ENCODE measurements at regions not wholly inside any gene's neighbourhood (a gene's known extent, or its start where the extent isn't known, plus 50 kb on each side); places are given as distances from the start of the nearest gene placed in this dataset.

DNA sequence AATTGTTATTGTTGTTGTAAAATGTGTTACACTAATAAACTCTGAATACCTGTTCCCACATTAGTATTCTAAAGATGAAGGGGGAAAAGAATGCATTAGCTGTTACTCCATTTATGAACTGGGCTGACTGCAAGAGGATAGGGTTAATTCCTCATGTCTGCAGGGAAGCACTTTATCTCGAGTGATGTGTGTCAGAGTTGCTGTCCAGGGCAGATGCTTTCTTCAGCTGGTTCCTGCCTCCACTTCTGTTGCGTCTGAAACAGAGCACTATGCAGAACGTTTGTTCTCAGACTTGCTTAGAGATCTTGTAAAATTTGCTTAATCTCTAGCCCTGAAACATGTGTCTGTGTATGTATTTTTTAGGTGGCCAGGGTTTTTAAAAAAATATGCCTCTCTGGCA, 318.8 kb downstream of the SPRY2 start:
- DNase-seq (ENCODE audit: low spot score) (no peak), ATAC-seq (no peak)
- Mint-ChIP-seq H3K27me3 (ENCODE audit: low read depth) (no peaks in the 10 kb centered on the region), H3K27ac (no peak overlapping the region), H3K4me3 (no peak overlapping the region), H3K36me3 (0 out of 2 replicates have a peak, but pooled peaks cover under 1% of the 10 kb centered on the region), H3K9me3 (peaks cover 2% of the 10 kb centered on the region), H3K4me1 (peaks cover 11% of the 10 kb centered on the region)
- ChIA-PET CTCF (no interaction called here), POLR2A (no interaction called here)
- TF ChIP-seq, protein P1, sequence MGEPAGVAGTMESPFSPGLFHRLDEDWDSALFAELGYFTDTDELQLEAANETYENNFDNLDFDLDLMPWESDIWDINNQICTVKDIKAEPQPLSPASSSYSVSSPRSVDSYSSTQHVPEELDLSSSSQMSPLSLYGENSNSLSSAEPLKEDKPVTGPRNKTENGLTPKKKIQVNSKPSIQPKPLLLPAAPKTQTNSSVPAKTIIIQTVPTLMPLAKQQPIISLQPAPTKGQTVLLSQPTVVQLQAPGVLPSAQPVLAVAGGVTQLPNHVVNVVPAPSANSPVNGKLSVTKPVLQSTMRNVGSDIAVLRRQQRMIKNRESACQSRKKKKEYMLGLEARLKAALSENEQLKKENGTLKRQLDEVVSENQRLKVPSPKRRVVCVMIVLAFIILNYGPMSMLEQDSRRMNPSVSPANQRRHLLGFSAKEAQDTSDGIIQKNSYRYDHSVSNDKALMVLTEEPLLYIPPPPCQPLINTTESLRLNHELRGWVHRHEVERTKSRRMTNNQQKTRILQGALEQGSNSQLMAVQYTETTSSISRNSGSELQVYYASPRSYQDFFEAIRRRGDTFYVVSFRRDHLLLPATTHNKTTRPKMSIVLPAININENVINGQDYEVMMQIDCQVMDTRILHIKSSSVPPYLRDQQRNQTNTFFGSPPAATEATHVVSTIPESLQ (CRISPR knock-in tag; IDR thresholded peaks at IDR 0.05), result no peak
- TF ChIP-seq, protein P2, sequence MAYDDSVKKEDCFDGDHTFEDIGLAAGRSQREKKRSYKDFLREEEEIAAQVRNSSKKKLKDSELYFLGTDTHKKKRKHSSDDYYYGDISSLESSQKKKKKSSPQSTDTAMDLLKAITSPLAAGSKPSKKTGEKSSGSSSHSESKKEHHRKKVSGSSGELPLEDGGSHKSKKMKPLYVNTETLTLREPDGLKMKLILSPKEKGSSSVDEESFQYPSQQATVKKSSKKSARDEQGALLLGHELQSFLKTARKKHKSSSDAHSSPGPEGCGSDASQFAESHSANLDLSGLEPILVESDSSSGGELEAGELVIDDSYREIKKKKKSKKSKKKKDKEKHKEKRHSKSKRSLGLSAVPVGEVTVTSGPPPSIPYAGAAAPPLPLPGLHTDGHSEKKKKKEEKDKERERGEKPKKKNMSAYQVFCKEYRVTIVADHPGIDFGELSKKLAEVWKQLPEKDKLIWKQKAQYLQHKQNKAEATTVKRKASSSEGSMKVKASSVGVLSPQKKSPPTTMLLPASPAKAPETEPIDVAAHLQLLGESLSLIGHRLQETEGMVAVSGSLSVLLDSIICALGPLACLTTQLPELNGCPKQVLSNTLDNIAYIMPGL (CRISPR knock-in tag; IDR thresholded peaks at IDR 0.05), result no peak
- TF ChIP-seq MXD4 (CRISPR knock-in tag; IDR thresholded peaks at IDR 0.05; ENCODE audit: borderline replicate concordance) (no peak), ZNF396 (CRISPR knock-in tag; IDR thresholded peaks at IDR 0.05; ENCODE audit: borderline replicate concordance) (no peak), ZNF416 (CRISPR knock-in tag; IDR thresholded peaks at IDR 0.05) (no peak), NFATC4 (CRISPR knock-in tag; IDR thresholded peaks at IDR 0.05) (no peak)

DNA sequence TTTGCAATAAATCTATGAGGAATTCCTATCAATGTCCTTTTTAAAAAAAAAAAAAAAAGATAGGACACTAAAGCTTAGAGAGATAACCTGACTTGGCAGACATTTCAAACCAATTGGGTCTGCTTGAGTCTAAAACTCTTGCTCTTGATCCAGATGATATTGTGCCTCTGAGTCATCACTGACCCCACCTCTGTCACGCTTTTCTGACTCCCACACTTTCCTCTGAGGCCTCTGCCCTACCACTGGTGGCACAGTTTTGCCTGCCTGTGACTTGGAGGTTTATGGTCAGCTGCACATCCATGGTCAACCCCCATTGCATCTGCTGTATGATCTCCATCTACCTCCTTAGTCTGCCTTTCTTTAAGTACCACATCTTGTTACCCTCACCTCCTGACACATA, 328.7 kb downstream of the SPRY2 start:
- no peak for DNase-seq (ENCODE audit: low spot score)
- no peak overlapping the region for H3K27ac Mint-ChIP-seq
- H3K36me3 Mint-ChIP-seq, result 0 out of 2 replicates have a peak, but pooled peaks cover 4% of the 10 kb centered on the region
- TF ChIP-seq, protein P3, sequence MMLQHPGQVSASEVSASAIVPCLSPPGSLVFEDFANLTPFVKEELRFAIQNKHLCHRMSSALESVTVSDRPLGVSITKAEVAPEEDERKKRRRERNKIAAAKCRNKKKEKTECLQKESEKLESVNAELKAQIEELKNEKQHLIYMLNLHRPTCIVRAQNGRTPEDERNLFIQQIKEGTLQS (CRISPR knock-in tag; conservative IDR thresholded peaks at IDR 0.05), result no peak
- TF ChIP-seq FOXK1 (CRISPR knock-in tag; IDR thresholded peaks at IDR 0.05) (no peak), ZNF671 (CRISPR knock-in tag; IDR thresholded peaks at IDR 0.05) (no peak), NFYB (CRISPR knock-in tag; conservative IDR thresholded peaks at IDR 0.05; ENCODE audit: low read depth) (no peak)
- TF ChIP-seq, protein P4, sequence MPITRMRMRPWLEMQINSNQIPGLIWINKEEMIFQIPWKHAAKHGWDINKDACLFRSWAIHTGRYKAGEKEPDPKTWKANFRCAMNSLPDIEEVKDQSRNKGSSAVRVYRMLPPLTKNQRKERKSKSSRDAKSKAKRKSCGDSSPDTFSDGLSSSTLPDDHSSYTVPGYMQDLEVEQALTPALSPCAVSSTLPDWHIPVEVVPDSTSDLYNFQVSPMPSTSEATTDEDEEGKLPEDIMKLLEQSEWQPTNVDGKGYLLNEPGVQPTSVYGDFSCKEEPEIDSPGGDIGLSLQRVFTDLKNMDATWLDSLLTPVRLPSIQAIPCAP (CRISPR knock-in tag; IDR thresholded peaks at IDR 0.05), result no peak
- H3K9me3 Mint-ChIP-seq, result peaks cover 19% of the 10 kb centered on the region
- no peak overlapping the region for H3K4me3 Mint-ChIP-seq
- CTCF ChIA-PET, result no interaction called here
- ATAC-seq, result no peak
- POLR2A ChIA-PET, result no interaction called here
- H3K4me1 Mint-ChIP-seq, result no peaks in the 10 kb centered on the region
- H3K27me3 Mint-ChIP-seq (ENCODE audit: low read depth), result no peaks in the 10 kb centered on the region

DNA sequence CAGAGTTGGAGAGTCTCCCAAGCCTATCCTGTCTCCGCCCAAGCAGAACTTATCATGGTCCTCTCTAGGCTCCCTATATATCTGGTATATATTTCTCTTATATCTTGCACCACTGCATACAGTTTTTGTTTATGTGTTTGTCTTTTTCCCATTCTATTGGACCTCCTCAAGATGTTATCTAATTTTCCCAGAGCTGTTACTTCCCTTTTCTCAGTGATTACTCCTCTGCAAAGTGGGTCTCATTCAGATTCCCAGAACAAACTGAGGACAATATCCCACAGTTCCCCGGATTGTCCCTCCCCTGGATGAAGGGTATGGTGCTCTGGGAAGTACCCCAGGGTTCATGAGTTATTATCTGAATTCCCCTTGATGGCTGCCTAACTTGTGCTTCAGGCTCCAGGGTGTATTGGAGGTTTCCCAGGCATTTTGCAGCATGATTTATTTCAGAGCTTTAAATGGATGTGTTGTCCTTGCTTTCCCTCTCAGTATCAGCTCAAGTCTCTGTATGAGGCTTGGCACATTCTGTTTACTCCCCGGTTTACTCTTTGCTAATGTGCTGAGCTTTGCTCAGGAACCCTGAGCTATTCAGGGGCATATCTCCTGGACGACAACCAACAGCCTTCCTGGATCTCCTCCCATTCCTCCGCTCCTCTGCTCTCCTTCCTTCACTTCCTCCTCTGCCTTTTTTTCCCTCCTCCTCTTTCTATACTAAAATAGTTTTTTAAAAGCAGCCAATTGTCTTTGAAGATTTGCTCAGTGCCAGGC, 329.3 kb downstream of the SPRY2 start:
- H3K9me3 Mint-ChIP-seq, result peaks cover 13% of the 10 kb centered on the region
- no peaks in the 10 kb centered on the region for H3K36me3 Mint-ChIP-seq
- TF ChIP-seq, protein P5, sequence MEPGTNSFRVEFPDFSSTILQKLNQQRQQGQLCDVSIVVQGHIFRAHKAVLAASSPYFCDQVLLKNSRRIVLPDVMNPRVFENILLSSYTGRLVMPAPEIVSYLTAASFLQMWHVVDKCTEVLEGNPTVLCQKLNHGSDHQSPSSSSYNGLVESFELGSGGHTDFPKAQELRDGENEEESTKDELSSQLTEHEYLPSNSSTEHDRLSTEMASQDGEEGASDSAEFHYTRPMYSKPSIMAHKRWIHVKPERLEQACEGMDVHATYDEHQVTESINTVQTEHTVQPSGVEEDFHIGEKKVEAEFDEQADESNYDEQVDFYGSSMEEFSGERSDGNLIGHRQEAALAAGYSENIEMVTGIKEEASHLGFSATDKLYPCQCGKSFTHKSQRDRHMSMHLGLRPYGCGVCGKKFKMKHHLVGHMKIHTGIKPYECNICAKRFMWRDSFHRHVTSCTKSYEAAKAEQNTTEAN (CRISPR knock-in tag; IDR thresholded peaks at IDR 0.05), result no peak
- TF ChIP-seq ZNF416 (CRISPR knock-in tag; IDR thresholded peaks at IDR 0.05), result no peak
- TF ChIP-seq JAZF1 (CRISPR knock-in tag; IDR thresholded peaks at IDR 0.05), result no peak
- TF ChIP-seq, protein P6, sequence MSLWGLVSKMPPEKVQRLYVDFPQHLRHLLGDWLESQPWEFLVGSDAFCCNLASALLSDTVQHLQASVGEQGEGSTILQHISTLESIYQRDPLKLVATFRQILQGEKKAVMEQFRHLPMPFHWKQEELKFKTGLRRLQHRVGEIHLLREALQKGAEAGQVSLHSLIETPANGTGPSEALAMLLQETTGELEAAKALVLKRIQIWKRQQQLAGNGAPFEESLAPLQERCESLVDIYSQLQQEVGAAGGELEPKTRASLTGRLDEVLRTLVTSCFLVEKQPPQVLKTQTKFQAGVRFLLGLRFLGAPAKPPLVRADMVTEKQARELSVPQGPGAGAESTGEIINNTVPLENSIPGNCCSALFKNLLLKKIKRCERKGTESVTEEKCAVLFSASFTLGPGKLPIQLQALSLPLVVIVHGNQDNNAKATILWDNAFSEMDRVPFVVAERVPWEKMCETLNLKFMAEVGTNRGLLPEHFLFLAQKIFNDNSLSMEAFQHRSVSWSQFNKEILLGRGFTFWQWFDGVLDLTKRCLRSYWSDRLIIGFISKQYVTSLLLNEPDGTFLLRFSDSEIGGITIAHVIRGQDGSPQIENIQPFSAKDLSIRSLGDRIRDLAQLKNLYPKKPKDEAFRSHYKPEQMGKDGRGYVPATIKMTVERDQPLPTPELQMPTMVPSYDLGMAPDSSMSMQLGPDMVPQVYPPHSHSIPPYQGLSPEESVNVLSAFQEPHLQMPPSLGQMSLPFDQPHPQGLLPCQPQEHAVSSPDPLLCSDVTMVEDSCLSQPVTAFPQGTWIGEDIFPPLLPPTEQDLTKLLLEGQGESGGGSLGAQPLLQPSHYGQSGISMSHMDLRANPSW (CRISPR knock-in tag; conservative IDR thresholded peaks at IDR 0.05; ENCODE audit: low read depth), result no peak
- no peak for TF ChIP-seq ZNF671 (CRISPR knock-in tag; IDR thresholded peaks at IDR 0.05)
- H3K27ac Mint-ChIP-seq, result no peak overlapping the region
- CTCF ChIA-PET, result no interaction called here
- no peaks in the 10 kb centered on the region for H3K27me3 Mint-ChIP-seq (ENCODE audit: low read depth)
- POLR2A ChIA-PET, result no interaction called here
- H3K4me1 Mint-ChIP-seq, result no peaks in the 10 kb centered on the region
- H3K4me3 Mint-ChIP-seq, result no peak overlapping the region
- DNase-seq (ENCODE audit: low spot score) (no peak), ATAC-seq (no peak)
